HEK293 (cell line): ENCODE measurements at regions not wholly inside any gene's neighbourhood (a gene's known extent, or its start where the extent isn't known, plus 50 kb on each side); places are given as distances from the start of the nearest gene placed in this dataset.

Source experiments
- CTCF ChIA-PET: fragments of 350-600 bp; formaldehyde crosslinking; extraction: SDS; loops from one replicate; lab custom pipeline; 2021; ENCODE audit warnings: antibody characterized with exemption; lab: Yijun Ruan, JAX
- POLR2A ChIA-PET: fragments of 300-600 bp; formaldehyde crosslinking; extraction: SDS; loops from one replicate; lab custom pipeline; 2020; ENCODE audit warnings: antibody characterized with exemption, inconsistent platforms; lab: Yijun Ruan, JAX
- H3K27ac ChIP-seq: fragments of 200-500 bp; sonication (Bioruptor generic); 2 replicates; pipeline ENCODE4 v1.5.1; 2014; ENCODE audit warnings: low read depth, low read length, control low read depth, inconsistent platforms; ENCODE audit errors: extremely low read depth
- H3K36me3 ChIP-seq, 2 experiments: fragments of 200-500 bp in 1 of 2; sonication (Bioruptor generic) in 1 of 2; 1 replicate in 1 of 2; 2 replicates in 1 of 2; pipeline ENCODE4 v1.5.1; 2014 to 2017; ENCODE audit warnings: inconsistent platforms in 2 of 2, low read length in 2 of 2; ENCODE audit not compliant: control insufficient read depth in 2 of 2, insufficient read depth in 1 of 2
- H3K4me1 ChIP-seq: fragments of 200-500 bp; sonication (Bioruptor generic); 2 replicates; pipeline ENCODE4 v1.5.1; 2014; ENCODE audit warnings: mild to moderate bottlenecking, low read length, inconsistent platforms; ENCODE audit not compliant: control insufficient read depth, insufficient read depth
- H3K4me3 ChIP-seq: 2 replicates; pipeline ENCODE4 v1.5.1; 2011; ENCODE audit warnings: low read depth, mild to moderate bottlenecking, control low read depth, low read length, moderate library complexity
- H3K9me3 ChIP-seq: fragments of 200-500 bp; sonication (Bioruptor generic); 2 replicates; pipeline ENCODE4 v1.5.1; 2014; ENCODE audit warnings: low read depth, low read length, inconsistent platforms; ENCODE audit not compliant: control insufficient read depth, insufficient read depth
- GLI2 ChIP-seq: fragments of 450-650 bp; formaldehyde crosslinking; IDR thresholded peaks from 2 replicates; pipeline ENCODE4; 2017; ENCODE audit warnings: missing biosample characterization, missing genetic modification characterization, low read depth, borderline replicate concordance
- GLIS2 ChIP-seq: fragments of 450-650 bp; formaldehyde crosslinking; IDR thresholded peaks from 2 replicates; pipeline ENCODE4 v1.5.1; 2016; ENCODE audit warnings: missing biosample characterization, missing genetic modification characterization
- KLF1 ChIP-seq: fragments of 450-650 bp; formaldehyde crosslinking; IDR thresholded peaks from 2 replicates; pipeline ENCODE4 v1.5.1; 2016; ENCODE audit warnings: missing biosample characterization, missing genetic modification characterization
- OSR2 ChIP-seq: fragments of 450-650 bp; formaldehyde crosslinking; IDR thresholded peaks from 2 replicates; pipeline ENCODE4 v1.5.1; 2016; ENCODE audit warnings: missing biosample characterization, missing genetic modification characterization
- OVOL3 ChIP-seq: fragments of 450-650 bp; formaldehyde crosslinking; IDR thresholded peaks from 2 replicates; pipeline ENCODE4 v1.5.1; 2016; ENCODE audit warnings: missing biosample characterization, missing genetic modification characterization
- REPIN1 ChIP-seq: fragments of 450-650 bp; formaldehyde crosslinking; IDR thresholded peaks from 2 replicates; pipeline ENCODE4 v1.5.1; 2017; ENCODE audit warnings: missing biosample characterization, missing genetic modification characterization, low read depth
- SP3 ChIP-seq: fragments of 450-650 bp; formaldehyde crosslinking; IDR thresholded peaks from 2 replicates; pipeline ENCODE4 v1.5.1; 2016; ENCODE audit warnings: missing biosample characterization, missing genetic modification characterization
- ZBTB48 ChIP-seq: fragments of 450-650 bp; formaldehyde crosslinking; IDR thresholded peaks from 2 replicates; pipeline ENCODE4 v1.5.1; 2016; ENCODE audit warnings: missing biosample characterization, missing genetic modification characterization
- ZFP69B ChIP-seq: fragments of 450-650 bp; formaldehyde crosslinking; IDR thresholded peaks from 2 replicates; pipeline ENCODE4 v1.5.1; 2016; ENCODE audit warnings: missing biosample characterization, missing genetic modification characterization
- ZIC2 ChIP-seq: fragments of 450-650 bp; formaldehyde crosslinking; IDR thresholded peaks from 2 replicates; pipeline ENCODE4 v1.5.1; 2016; ENCODE audit warnings: missing biosample characterization, missing genetic modification characterization
- ZNF2 ChIP-seq: fragments of 450-650 bp; formaldehyde crosslinking; IDR thresholded peaks from 2 replicates; pipeline ENCODE4 v1.5.1; 2016; ENCODE audit warnings: missing biosample characterization, missing genetic modification characterization
- ZNF324 ChIP-seq: fragments of 450-650 bp; formaldehyde crosslinking; IDR thresholded peaks from 2 replicates; pipeline ENCODE4 v1.5.1; 2016; ENCODE audit warnings: missing biosample characterization, missing genetic modification characterization
- ZNF391 ChIP-seq: fragments of 450-650 bp; formaldehyde crosslinking; IDR thresholded peaks from 2 replicates; pipeline ENCODE4 v1.5.1; 2016; ENCODE audit warnings: low read depth, missing biosample characterization, missing genetic modification characterization, borderline replicate concordance
- ZNF510 ChIP-seq: fragments of 450-650 bp; formaldehyde crosslinking; IDR thresholded peaks from 2 replicates; pipeline ENCODE4 v1.5.1; 2018; ENCODE audit warnings: mild to moderate bottlenecking, missing genetic modification characterization, missing biosample characterization; ENCODE audit not compliant: insufficient replicate concordance
- ZNF549 ChIP-seq: fragments of 450-650 bp; IDR thresholded peaks from 2 replicates; pipeline ENCODE4 v1.5.1; 2018; ENCODE audit warnings: missing biosample characterization, missing genetic modification characterization, mild to moderate bottlenecking, inconsistent platforms, moderate library complexity
- ZNF585B ChIP-seq: fragments of 450-650 bp; formaldehyde crosslinking; IDR thresholded peaks from 2 replicates; pipeline ENCODE4 v1.5.1; 2016; ENCODE audit warnings: missing biosample characterization, missing genetic modification characterization
- ZNF596 ChIP-seq: fragments of 450-650 bp; IDR thresholded peaks from 2 replicates; pipeline ENCODE4 v1.5.0; 2018; ENCODE audit warnings: missing biosample characterization, mild to moderate bottlenecking, missing genetic modification characterization, moderate library complexity
- ZNF843 ChIP-seq: fragments of 450-650 bp; formaldehyde crosslinking; IDR thresholded peaks from 2 replicates; pipeline ENCODE4 v1.5.1; 2016; ENCODE audit warnings: missing biosample characterization, missing genetic modification characterization
- TF ChIP-seq, protein P1 (sequence below): fragments of 450-650 bp; formaldehyde crosslinking; optimal IDR thresholded peaks from 2 replicates; pipeline ENCODE3; 2016; ENCODE audit warnings: missing biosample characterization, mild to moderate bottlenecking, missing genetic modification characterization
- TF ChIP-seq, protein P2 (sequence below): fragments of 450-650 bp; formaldehyde crosslinking; IDR thresholded peaks from 2 replicates; pipeline ENCODE4 v1.5.1; 2016; ENCODE audit warnings: missing biosample characterization, missing genetic modification characterization
- TF ChIP-seq, protein P3 (sequence below): fragments of 450-650 bp; formaldehyde crosslinking; IDR thresholded peaks from 2 replicates; pipeline ENCODE4 v1.5.1; 2016; ENCODE audit warnings: missing biosample characterization, missing genetic modification characterization
- TF ChIP-seq, protein P4 (sequence below): fragments of 450-650 bp; formaldehyde crosslinking; IDR thresholded peaks from 2 replicates; pipeline ENCODE4 v1.5.0; 2017; ENCODE audit warnings: missing biosample characterization, missing genetic modification characterization, borderline replicate concordance
- TF ChIP-seq, protein P5 (sequence below): fragments of 450-650 bp; formaldehyde crosslinking; IDR thresholded peaks from 2 replicates; pipeline ENCODE4 v1.5.1; 2016; ENCODE audit warnings: missing biosample characterization, missing genetic modification characterization
- TF ChIP-seq, protein P6 (sequence below): fragments of 450-650 bp; formaldehyde crosslinking; IDR thresholded peaks from 2 replicates; pipeline ENCODE4 v1.5.1; 2016; ENCODE audit warnings: missing biosample characterization, missing genetic modification characterization
- TF ChIP-seq, protein P7 (sequence below): fragments of 450-650 bp; formaldehyde crosslinking; IDR thresholded peaks from 2 replicates; pipeline ENCODE4 v1.5.1; 2016; ENCODE audit warnings: missing biosample characterization, missing genetic modification characterization

DNA sequence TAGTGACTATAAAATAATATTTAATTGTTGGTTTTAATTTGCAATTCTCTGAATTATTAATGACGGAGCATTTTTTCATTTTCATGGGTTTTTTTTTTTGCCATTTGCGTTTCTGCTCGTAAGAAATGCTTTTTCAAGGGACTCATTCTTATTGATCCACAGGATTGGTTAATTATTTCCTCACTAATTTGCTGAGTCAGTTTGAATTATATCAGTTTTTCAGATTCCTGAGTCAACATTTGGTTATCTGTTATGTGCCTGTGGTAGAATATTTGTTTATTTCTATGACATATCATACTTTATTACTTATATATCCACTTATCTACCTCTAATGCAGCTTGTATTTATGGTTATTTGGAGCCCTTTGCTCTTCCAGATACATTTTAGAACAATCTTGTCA, 257.0 kb upstream of the BTBD3 start (continued):
- TF ChIP-seq ZNF324 (tag by site-specific recombination), result no peak
- TF ChIP-seq ZBTB48 (tag by site-specific recombination), result no peak
- no peak for TF ChIP-seq GLIS2
- TF ChIP-seq, protein P1, sequence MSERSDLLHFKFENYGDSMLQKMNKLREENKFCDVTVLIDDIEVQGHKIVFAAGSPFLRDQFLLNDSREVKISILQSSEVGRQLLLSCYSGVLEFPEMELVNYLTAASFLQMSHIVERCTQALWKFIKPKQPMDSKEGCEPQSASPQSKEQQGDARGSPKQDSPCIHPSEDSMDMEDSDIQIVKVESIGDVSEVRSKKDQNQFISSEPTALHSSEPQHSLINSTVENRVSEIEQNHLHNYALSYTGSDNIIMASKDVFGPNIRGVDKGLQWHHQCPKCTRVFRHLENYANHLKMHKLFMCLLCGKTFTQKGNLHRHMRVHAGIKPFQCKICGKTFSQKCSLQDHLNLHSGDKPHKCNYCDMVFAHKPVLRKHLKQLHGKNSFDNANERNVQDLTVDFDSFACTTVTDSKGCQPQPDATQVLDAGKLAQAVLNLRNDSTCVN (tag by site-specific recombination), result no peak
- TF ChIP-seq GLI2 (tag by site-specific recombination), result no peak
- TF ChIP-seq REPIN1 (tag by site-specific recombination), result no peak
- TF ChIP-seq, protein P2, sequence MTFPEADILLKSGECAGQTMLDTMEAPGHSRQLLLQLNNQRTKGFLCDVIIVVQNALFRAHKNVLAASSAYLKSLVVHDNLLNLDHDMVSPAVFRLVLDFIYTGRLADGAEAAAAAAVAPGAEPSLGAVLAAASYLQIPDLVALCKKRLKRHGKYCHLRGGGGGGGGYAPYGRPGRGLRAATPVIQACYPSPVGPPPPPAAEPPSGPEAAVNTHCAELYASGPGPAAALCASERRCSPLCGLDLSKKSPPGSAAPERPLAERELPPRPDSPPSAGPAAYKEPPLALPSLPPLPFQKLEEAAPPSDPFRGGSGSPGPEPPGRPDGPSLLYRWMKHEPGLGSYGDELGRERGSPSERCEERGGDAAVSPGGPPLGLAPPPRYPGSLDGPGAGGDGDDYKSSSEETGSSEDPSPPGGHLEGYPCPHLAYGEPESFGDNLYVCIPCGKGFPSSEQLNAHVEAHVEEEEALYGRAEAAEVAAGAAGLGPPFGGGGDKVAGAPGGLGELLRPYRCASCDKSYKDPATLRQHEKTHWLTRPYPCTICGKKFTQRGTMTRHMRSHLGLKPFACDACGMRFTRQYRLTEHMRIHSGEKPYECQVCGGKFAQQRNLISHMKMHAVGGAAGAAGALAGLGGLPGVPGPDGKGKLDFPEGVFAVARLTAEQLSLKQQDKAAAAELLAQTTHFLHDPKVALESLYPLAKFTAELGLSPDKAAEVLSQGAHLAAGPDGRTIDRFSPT, result no peak
- TF ChIP-seq ZIC2 (tag by site-specific recombination), result no peak

DNA sequence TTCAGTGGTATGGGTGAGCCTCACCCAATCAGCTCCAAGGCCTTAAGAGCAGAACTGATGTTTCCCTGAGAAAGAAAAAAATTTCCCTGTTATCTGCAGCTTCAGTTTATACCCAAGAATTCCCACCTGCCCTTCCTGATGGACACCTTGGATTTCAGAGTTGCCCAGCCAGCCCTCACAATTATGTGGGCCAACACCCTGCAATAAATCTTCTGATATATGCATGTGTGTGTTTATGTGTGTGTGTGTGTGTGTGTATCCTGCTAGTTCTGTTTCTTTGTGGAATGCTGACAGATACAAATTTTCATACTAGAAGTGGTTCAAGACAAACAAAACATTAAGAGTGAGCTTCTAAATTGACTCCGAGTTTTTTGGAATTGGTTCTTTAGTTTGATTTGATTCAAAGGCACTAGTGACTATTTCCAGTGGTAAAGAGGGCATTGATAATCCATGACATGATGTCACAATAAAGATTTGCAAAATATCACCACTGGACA, 246.6 kb upstream of the BTBD3 start:
- Histone ChIP-seq H3K9me3 (no peaks in the 10 kb centered on the region), H3K27ac (no peak overlapping the region), H3K4me1 (no peaks in the 10 kb centered on the region), H3K36me3 (no peaks in the 10 kb centered on the region), H3K4me3 (no peak overlapping the region)
- POLR2A ChIA-PET, result no interaction called here
- TF ChIP-seq ZNF596 (tag by site-specific recombination) (no peak), ZNF324 (tag by site-specific recombination) (no peak), OSR2 (no peak), ZNF549 (tag by site-specific recombination) (no peak), KLF1 (tag by site-specific recombination) (no peak), ZFP69B (no peak), ZNF391 (tag by site-specific recombination) (no peak), ZNF585B (tag by site-specific recombination) (no peak), ZNF843 (tag by site-specific recombination) (no peak), OVOL3 (tag by site-specific recombination) (no peak), SP3 (tag by site-specific recombination) (no peak), ZNF510 (tag by site-specific recombination) (no peak), ZNF2 (no peak), ZBTB48 (tag by site-specific recombination) (no peak)
- TF ChIP-seq, protein P3, sequence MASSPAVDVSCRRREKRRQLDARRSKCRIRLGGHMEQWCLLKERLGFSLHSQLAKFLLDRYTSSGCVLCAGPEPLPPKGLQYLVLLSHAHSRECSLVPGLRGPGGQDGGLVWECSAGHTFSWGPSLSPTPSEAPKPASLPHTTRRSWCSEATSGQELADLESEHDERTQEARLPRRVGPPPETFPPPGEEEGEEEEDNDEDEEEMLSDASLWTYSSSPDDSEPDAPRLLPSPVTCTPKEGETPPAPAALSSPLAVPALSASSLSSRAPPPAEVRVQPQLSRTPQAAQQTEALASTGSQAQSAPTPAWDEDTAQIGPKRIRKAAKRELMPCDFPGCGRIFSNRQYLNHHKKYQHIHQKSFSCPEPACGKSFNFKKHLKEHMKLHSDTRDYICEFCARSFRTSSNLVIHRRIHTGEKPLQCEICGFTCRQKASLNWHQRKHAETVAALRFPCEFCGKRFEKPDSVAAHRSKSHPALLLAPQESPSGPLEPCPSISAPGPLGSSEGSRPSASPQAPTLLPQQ (tag by site-specific recombination), result no peak
- TF ChIP-seq, protein P4, sequence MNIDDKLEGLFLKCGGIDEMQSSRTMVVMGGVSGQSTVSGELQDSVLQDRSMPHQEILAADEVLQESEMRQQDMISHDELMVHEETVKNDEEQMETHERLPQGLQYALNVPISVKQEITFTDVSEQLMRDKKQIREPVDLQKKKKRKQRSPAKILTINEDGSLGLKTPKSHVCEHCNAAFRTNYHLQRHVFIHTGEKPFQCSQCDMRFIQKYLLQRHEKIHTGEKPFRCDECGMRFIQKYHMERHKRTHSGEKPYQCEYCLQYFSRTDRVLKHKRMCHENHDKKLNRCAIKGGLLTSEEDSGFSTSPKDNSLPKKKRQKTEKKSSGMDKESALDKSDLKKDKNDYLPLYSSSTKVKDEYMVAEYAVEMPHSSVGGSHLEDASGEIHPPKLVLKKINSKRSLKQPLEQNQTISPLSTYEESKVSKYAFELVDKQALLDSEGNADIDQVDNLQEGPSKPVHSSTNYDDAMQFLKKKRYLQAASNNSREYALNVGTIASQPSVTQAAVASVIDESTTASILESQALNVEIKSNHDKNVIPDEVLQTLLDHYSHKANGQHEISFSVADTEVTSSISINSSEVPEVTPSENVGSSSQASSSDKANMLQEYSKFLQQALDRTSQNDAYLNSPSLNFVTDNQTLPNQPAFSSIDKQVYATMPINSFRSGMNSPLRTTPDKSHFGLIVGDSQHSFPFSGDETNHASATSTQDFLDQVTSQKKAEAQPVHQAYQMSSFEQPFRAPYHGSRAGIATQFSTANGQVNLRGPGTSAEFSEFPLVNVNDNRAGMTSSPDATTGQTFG (tag by site-specific recombination), result no peak
- TF ChIP-seq, protein P5, sequence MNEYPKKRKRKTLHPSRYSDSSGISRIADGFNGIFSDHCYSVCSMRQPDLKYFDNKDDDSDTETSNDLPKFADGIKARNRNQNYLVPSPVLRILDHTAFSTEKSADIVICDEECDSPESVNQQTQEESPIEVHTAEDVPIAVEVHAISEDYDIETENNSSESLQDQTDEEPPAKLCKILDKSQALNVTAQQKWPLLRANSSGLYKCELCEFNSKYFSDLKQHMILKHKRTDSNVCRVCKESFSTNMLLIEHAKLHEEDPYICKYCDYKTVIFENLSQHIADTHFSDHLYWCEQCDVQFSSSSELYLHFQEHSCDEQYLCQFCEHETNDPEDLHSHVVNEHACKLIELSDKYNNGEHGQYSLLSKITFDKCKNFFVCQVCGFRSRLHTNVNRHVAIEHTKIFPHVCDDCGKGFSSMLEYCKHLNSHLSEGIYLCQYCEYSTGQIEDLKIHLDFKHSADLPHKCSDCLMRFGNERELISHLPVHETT, result no peak
- TF ChIP-seq, protein P6, sequence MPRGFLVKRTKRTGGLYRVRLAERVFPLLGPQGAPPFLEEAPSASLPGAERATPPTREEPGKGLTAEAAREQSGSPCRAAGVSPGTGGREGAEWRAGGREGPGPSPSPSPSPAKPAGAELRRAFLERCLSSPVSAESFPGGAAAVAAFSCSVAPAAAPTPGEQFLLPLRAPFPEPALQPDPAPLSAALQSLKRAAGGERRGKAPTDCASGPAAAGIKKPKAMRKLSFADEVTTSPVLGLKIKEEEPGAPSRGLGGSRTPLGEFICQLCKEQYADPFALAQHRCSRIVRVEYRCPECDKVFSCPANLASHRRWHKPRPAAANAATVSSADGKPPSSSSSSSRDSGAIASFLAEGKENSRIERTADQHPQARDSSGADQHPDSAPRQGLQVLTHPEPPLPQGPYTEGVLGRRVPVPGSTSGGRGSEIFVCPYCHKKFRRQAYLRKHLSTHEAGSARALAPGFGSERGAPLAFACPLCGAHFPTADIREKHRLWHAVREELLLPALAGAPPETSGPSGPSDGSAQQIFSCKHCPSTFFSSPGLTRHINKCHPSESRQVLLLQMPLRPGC, result no peak
- TF ChIP-seq, protein P7, sequence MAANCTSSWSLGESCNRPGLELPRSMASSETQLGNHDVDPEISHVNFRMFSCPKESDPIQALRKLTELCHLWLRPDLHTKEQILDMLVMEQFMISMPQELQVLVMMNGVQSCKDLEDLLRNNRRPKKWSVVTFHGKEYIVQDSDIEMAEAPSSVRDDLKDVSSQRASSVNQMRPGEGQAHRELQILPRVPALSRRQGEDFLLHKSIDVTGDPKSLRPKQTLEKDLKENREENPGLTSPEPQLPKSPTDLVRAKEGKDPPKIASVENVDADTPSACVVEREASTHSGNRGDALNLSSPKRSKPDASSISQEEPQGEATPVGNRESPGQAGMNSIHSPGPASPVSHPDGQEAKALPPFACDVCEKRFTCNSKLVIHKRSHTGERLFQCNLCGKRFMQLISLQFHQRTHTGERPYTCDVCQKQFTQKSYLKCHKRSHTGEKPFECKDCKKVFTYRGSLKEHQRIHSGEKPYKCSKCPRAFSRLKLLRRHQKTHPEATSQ (tag by site-specific recombination), result no peak
- TF ChIP-seq, all 188 proteins: peak for 0
- CTCF ChIA-PET, result interaction anchor here (0.6 kb wide), 1 partner anchor 687 kb away, joined by 3 read pairs; no protein-coding TSS in a partner anchor
